ACC112 (cell line): ENCODE measurements at regions not wholly inside any gene's neighbourhood (a gene's known extent, or its start where the extent isn't known, plus 50 kb on each side); places are given as distances from the start of the nearest gene placed in this dataset.
"Not testable (repeated sequence)": the region's sequence is repeated elsewhere in the genome, so short reads cannot be mapped to it uniquely, and the experiment has no call there.

ENCODE experiments used
- H2AFZ ChIP-seq: fragments of 200-600 bp; sonication (generic); one replicate; pipeline ENCODE4 v1.6.0; 2017; ENCODE audit warnings: antibody characterized with exemption, low read length; ENCODE audit not compliant: unreplicated experiment
- H3K27ac ChIP-seq: fragments of 200-600 bp; sonication (generic); 2 replicates; pipeline ENCODE4 v1.5.1; 2014; ENCODE audit warnings: low read depth, mild to moderate bottlenecking, antibody characterized with exemption, low read length, moderate library complexity
- H3K27me3 ChIP-seq: fragments of 200-600 bp; sonication (generic); 2 replicates; pipeline ENCODE4 v1.6.1; 2014; ENCODE audit warnings: mild to moderate bottlenecking, antibody characterized with exemption, low read length, moderate library complexity, mixed read lengths; ENCODE audit not compliant: insufficient read depth
- H3K36me3 ChIP-seq: fragments of 200-600 bp; sonication (generic); 2 replicates; pipeline ENCODE4 v1.6.1; 2016; ENCODE audit warnings: mild to moderate bottlenecking, antibody characterized with exemption, low read length, moderate library complexity, mixed read lengths; ENCODE audit not compliant: insufficient read depth
- H3K4me1 ChIP-seq: fragments of 200-600 bp; sonication (generic); one replicate; pipeline ENCODE4 v1.6.1; 2016; ENCODE audit warnings: low read length, mixed read lengths; ENCODE audit not compliant: insufficient read depth, unreplicated experiment, control insufficient read depth
- H3K4me3 ChIP-seq: fragments of 200-600 bp; sonication (generic); 2 replicates; pipeline ENCODE4 v1.5.1; 2014; ENCODE audit warnings: mild to moderate bottlenecking, low read depth, low read length
- H3K79me2 ChIP-seq: fragments of 200-600 bp; sonication (generic); one replicate; pipeline ENCODE4 v1.6.0; 2016; ENCODE audit warnings: low read length; ENCODE audit not compliant: control insufficient read depth, unreplicated experiment, insufficient read depth

- no peaks in the 10 kb centered on the region for H3K36me3 ChIP-seq
- no peak overlapping the region for H3K4me3 ChIP-seq
- H3K27me3 ChIP-seq, result no peaks in the 10 kb centered on the region
- H3K4me1 ChIP-seq, result no peaks in the 10 kb centered on the region
- no peak overlapping the region for H2AFZ ChIP-seq
- no peak overlapping the region for H3K27ac ChIP-seq
- no peaks in the 10 kb centered on the region for H3K79me2 ChIP-seq
Observed at GRCh38 chr13:105679838-105680237, 855.6 kb downstream of the EFNB2 start.

DNA sequence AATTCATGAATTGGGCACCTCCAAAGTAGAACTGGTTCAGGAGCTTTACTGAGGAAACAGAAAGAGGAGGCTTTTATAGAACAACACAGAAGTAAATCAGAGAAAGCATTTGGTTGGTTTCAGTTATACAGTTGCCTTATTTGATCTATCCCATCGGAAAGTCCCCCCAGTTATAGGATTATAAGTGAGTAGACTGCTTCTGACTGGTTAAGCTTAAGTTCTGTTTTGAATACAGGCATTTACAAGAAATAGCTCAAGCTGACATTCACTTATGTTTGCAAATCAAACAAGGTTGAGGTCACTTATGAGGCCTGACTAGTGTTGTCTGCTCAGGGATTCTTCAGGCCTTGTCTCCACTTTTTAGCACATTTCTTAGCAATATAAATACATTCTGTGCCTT is 857.4 kb downstream of the EFNB2 start:
- Histone ChIP-seq H3K4me3 (no peak overlapping the region), H3K79me2 (no peaks in the 10 kb centered on the region), H3K36me3 (no peaks in the 10 kb centered on the region)

DNA sequence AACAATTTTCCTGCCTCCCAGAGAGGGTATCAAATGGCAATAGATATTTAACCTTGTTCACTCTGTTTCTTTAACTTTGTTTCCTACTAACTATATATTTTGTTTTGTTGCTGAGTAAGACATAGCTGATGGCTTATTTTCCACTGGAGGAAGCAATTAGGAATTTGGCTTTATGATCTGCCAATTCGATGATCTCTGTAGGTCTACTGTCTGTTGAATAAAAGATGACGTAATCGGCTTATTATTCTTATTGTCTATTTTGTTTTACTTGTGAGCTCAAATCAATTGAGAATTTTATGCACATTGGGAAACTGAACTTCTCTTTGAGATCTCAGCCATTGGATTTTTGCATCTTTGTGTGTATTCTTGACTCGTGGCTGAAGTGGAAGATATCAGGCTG is 862.6 kb downstream of the EFNB2 start:
- no peaks in the 10 kb centered on the region for H3K27me3 ChIP-seq

More for the DNA sequence above, 857.4 kb downstream of the EFNB2 start:
- H3K27me3 ChIP-seq, result no peaks in the 10 kb centered on the region
- no peak overlapping the region for H2AFZ ChIP-seq
- no peaks in the 10 kb centered on the region for H3K4me1 ChIP-seq
- no peak overlapping the region for H3K27ac ChIP-seq

GRCh38 chr13:105671131-105671530 is 864.3 kb downstream of the EFNB2 start:
- not testable (repeated sequence) for H3K79me2 ChIP-seq, H3K27me3 ChIP-seq, H2AFZ ChIP-seq, H3K4me1 ChIP-seq, H3K27ac ChIP-seq, H3K36me3 ChIP-seq, H3K4me3 ChIP-seq

More for the DNA sequence above, 862.6 kb downstream of the EFNB2 start:
- no peaks in the 10 kb centered on the region for H3K79me2 ChIP-seq
- no peak overlapping the region for H3K4me3 ChIP-seq
- H2AFZ ChIP-seq, result no peak overlapping the region
- no peaks in the 10 kb centered on the region for H3K4me1 ChIP-seq
- no peaks in the 10 kb centered on the region for H3K36me3 ChIP-seq
- no peak overlapping the region for H3K27ac ChIP-seq

DNA sequence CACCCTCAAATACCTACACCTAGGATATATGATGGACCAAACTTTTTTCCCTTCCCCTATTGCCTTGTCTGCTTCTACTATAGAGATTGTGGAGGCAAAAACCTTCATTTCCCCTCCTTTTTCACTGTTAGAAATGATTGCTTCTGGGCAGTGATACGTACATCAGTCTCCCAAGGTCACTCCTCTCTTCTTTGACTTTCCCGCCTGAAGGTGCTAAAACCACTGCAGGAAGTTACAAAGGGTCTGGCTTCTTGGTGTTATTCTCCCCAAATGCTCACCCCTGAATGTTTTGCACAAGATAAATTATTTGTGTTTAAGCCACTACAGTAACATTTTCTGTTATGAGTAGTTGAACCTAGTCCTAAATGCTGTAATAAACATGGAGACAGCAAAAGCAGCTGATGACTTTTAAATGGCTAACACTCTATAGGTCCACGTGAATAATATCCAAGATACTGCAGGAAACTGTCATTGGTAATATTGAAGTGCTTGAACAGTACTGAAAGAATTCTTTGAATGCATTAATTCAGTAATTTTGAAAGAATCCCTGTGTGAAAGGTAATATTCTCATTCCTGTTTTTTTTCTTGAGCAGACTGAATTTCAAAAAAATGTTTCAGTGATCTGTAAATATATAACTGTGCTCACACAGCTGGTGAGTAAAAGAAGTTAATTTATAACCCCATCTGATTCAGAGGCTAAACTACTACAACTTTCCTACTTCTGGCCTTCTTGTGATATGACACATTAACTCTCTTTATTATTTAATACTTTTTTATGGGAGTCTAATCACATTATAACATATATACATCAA is 865.1 kb downstream of the EFNB2 start:
- no peaks in the 10 kb centered on the region for H3K36me3 ChIP-seq

DNA sequence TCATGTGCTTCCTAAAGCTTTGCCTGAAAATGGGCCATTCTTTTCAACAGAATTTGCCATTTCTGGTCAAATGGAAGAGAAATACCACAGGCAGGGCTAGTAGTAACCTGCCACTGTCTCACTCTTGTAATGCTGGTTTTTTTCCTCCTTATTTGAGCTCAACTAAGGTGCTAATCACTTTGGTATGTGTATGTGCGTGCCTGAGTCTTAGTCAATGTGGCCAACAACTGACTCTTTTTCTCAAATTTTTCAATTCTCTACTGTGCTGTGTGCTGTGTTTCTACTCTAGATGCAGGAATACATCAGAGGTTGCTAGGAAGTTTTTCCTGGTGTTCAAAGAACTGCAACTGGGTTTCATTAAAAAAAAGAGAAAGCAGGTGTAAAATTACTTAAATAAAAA is 870.2 kb downstream of the EFNB2 start:
- Histone ChIP-seq H3K4me1 (no peaks in the 10 kb centered on the region), H3K36me3 (no peaks in the 10 kb centered on the region), H2AFZ (no peak overlapping the region), H3K27me3 (no peaks in the 10 kb centered on the region), H3K79me2 (no peaks in the 10 kb centered on the region), H3K4me3 (no peak overlapping the region), H3K27ac (no peak overlapping the region)

More for the DNA sequence above, 865.1 kb downstream of the EFNB2 start:
- Histone ChIP-seq H3K79me2 (no peaks in the 10 kb centered on the region), H3K27ac (no peak overlapping the region), H3K27me3 (no peaks in the 10 kb centered on the region), H2AFZ (no peak overlapping the region), H3K4me3 (no peak overlapping the region), H3K4me1 (no peaks in the 10 kb centered on the region)

DNA sequence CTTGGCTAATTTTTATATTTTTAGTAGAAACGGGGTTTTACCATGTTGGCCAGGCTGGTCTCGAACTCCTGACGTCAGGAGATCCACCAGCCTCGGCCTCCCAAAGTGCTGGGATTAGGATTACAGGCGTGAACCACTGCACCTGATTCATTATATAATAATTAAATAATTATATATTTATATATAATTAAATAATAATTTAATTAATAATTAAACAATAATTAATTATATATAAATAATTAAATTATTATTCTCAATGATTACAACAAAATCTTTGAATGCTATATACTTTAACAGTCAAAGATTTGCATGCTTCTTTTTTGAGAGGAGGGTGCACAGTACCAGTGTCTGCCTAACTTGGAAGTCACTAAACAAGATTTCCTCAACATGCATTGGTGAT is 872.3 kb downstream of the EFNB2 start:
- no peak overlapping the region for H3K4me3 ChIP-seq
- no peaks in the 10 kb centered on the region for H3K27me3 ChIP-seq
- H3K4me1 ChIP-seq, result no peaks in the 10 kb centered on the region
- no peak overlapping the region for H2AFZ ChIP-seq
- no peak overlapping the region for H3K27ac ChIP-seq
- H3K79me2 ChIP-seq, result no peaks in the 10 kb centered on the region
- H3K36me3 ChIP-seq, result no peaks in the 10 kb centered on the region

DNA sequence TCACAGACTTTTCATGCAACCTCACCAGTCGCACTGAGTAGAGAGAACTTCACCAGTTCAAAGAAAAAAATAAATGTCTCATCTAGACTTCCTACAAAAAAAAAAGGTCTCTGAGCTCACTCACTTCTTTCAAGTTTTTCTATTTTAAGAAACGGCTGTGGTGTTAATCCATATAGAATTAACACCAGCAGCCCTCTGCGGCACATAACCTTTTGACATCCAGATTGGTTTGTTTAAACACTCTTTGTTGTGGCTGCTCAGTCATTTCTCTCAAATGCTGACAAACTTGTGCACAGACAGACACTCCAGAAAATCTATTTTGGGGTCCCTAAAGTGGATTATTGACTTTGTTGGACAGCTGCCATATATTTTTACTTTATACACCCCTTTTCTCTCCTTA is 874.9 kb downstream of the EFNB2 start:
- H3K27ac ChIP-seq, result no peak overlapping the region
- H3K4me1 ChIP-seq, result no peaks in the 10 kb centered on the region
- H3K27me3 ChIP-seq, result no peaks in the 10 kb centered on the region
- no peak overlapping the region for H3K4me3 ChIP-seq
- H3K36me3 ChIP-seq, result no peaks in the 10 kb centered on the region
- no peak overlapping the region for H2AFZ ChIP-seq
- no peaks in the 10 kb centered on the region for H3K79me2 ChIP-seq

DNA sequence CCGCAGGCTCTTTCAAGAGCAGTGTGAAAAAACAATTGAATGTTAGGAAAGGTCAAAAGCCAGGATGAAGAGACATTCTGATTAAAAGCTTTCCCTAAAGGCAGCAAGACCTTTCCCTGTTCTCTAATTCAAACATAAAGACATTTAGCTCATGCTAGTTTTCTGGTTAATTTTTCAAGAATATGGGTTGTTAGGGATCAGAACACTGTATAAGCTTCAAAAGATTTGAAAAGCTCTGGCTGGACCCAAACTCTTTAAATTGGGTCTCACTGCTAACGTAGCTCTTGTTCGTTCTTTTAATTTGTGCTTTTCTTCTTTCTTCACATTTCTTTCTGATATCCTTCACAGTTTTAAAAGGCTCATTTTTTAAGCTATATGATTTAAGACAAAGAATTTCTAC is 877.0 kb downstream of the EFNB2 start:
- no peaks in the 10 kb centered on the region for H3K27me3 ChIP-seq
- no peaks in the 10 kb centered on the region for H3K79me2 ChIP-seq
- H3K27ac ChIP-seq, result no peak overlapping the region
- H2AFZ ChIP-seq, result no peak overlapping the region
- no peaks in the 10 kb centered on the region for H3K36me3 ChIP-seq
- H3K4me1 ChIP-seq, result no peaks in the 10 kb centered on the region
- H3K4me3 ChIP-seq, result no peak overlapping the region

GRCh38 chr13:105655046-105655445 is 880.4 kb downstream of the EFNB2 start:
- Histone ChIP-seq H2AFZ (no peak overlapping the region), H3K4me1 (no peaks in the 10 kb centered on the region), H3K79me2 (no peaks in the 10 kb centered on the region), H3K27ac (no peak overlapping the region), H3K27me3 (no peaks in the 10 kb centered on the region), H3K4me3 (no peak overlapping the region), H3K36me3 (no peaks in the 10 kb centered on the region)

DNA sequence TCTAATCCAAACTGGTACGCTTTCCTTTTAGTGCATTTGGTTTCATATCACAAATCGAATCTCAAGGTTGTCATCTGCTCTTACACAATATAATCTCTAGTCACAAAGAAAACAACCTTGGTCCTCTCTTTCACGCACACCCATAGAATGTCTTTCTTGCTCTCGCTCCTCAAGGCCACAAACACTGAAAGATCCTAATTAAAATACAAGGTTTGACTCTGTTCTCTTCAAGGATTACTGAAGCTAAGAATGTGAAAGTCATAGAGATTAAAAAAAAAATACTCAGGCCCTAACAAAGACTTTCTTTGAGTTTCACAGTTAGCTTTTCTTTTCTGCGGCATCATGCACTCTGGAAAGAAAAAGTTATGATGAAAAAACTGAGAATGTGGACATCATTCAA is 891.5 kb downstream of the EFNB2 start:
- Histone ChIP-seq H3K4me1 (no peaks in the 10 kb centered on the region), H3K79me2 (no peaks in the 10 kb centered on the region), H3K36me3 (no peaks in the 10 kb centered on the region), H3K27me3 (no peaks in the 10 kb centered on the region), H3K4me3 (no peak overlapping the region), H2AFZ (no peak overlapping the region), H3K27ac (no peak overlapping the region)
